NCI-H187 (cell line): ENCODE measurements at regions not wholly inside any gene's neighbourhood (a gene's known extent, or its start where the extent isn't known, plus 50 kb on each side); places are given as distances from the start of the nearest gene placed in this dataset.

ENCODE experiments used
- DNase-seq, 2 experiments: peaks; one replicate each; lab custom pipeline; 2025; lab: John Stamatoyannopoulos, UW

DNA sequence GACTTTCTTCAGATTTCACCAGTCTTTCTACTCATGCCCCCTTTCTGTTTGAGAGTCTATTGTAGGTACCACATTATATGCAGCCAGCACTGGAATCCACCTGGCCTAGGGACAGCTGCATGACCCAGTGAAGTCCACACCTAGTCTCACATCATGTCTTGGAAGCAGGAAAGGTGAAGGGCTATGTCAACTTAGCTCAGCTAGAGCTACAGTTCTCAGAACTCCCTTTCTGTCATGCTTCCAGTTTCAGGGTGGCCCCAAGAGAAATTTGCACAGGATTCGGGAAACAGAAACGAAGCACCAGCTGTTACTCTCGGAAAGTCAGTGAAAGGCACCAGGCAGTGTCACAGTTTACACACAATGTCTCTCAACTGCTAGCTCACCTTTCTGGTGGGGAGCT lies 51.6 kb upstream of the NLRP1 start:
- DNase-seq: no peak

GRCh38 chr17:5638596-5638995 lies 54.3 kb upstream of the NLRP1 start:
- no peak for DNase-seq

GRCh38 chr17:5640726-5641125 lies 56.4 kb upstream of the NLRP1 start:
- DNase-seq: no peak

DNA sequence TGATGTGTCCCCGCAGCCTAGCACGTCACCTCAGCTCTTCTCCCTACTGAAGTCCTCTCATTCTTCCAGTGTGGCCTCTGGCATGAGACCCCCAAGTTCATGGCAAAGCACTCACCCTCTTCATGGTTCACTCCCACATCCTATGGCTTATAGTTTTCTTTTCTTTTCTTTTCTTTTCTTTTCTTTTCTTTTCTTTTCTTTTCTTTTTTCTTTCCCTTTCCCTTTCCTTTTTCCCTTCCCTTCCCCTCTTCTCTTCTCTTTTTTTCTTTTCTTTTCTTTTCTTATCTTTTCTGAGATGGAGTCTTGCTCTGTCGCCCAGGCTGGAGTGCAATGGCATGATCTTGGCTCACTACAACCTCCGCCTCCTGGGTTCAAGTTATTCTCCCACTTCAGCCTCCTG lies 58.4 kb upstream of the NLRP1 start:
- DNase-seq: no peak

DNA sequence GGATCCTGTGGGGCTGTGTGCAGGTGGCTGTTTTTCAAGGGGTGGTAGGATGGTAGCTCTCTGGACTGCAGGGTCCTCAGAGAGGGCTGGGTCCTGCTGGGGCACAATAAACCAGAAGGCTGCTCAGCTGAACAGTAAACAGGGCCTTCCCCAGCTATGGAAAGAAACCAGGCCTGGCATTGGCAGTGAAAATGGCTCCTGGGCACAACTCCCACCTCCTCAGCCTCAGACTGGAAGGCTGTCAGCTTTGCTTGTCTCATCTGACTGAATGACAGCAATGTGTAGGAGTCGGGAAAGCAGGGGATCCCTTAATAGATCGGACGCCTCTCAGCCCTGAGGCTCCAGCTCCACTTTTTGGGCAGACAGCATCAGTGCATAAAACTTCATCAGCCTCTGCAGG lies 59.8 kb upstream of the NLRP1 start:
- DNase-seq: no peak

GRCh38 chr17:5651348-5651747 lies 67.0 kb upstream of the NLRP1 start:
- no peak for DNase-seq

DNA sequence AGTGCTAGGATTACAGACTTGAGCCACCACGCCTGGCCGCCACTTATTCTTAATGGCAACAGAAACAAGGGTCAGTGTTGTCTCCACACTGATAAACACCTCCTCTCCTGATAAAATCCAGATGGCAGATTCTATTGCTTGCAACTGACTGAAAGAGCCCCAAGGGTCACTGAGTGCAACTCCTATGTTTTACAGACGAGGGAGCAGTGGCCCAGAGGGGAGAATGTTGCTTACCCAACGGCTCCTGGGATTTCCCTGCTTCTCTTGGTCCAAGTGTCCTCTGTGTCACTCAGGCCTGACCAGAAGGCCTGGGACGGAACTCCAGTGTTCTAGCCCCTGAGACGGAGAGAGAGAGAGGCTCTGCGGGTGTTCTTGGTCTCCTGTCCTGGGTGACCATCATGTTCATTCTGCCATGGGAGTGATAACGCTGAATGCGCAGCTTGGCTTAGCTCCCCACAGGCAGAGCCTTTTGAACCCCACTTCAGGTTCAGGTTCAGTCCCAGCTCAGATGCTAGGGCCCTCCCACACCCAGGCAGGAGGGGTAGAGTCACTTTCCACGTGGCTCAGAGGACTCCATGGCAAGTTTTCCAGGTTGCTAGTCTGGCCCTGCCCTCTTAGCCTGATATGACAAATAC lies 77.3 kb upstream of the NLRP1 start:
- no peak for DNase-seq

DNA sequence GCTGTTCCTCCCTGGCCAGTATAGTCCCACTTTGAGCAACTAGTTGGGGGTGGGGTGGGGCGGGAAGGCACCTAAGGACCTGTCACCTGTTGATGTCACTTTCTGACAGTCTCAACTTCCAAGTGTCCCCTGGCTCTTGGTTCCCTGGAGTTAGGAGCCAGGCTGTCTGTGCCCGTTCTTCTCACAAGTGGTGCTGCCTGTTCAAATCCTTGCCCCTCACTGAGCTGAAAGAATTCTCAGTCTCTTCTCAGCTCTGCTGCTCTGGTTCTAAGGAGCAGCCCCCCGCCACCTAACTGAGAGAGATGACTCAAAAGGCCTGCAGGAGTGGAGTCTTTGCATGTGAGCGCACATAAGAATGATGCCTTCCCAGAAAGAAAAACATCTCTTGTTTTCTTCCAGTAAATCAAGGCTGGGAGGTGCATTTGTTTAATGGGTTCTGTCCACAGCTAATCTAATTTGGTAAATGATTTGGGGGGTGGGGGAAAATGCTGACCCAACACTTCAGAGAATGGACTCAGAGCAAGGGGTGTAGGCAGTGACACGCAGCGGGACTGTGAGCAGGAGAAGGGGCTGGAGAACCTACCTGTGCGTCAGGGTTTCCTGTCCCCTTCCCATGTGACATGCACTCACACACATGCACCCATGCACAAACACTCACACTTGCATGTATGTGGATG lies 78.2 kb upstream of the NLRP1 start:
- DNase-seq: no peak

DNA sequence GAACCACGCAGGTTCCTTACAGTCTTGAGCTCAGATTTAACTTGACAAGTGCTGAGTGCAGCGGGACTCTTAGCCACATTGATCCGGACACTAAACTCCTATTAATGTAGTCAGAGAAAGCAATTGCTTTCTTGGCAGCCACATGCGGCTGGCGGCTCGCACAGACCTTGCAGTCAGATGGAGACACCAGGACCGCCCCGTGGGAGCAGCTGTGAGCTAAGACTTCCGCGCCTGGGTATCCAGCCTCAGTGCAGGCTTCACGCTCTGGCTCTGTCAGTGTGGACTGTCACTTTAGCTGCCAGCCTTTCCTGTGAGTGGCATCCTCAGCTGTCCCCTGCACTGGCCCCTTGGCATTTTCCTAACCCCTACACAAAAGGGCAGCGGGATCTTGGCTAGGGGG lies 80.9 kb upstream of the NLRP1 start:
- no peak for DNase-seq

DNA sequence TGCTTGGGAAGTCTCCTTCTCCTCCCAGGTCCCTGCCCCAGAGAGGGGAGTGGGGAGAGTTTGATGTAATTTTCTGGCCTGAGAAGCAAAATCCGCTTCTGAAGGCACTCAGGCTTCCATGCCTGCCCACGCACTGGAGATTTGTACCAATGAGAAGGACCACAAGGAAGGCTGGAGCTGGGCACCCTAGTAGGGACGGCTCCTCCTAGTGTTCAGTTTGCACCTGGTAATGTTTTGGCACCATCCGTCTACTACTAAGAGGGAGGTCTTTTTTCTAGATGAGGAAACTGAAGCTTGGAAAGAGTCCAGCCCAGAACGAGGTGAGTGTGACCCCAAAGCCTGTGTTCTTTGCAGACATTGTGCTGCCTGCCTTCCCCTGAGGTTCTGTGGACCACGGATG lies 83.6 kb upstream of the NLRP1 start:
- no peak for DNase-seq

- no peak for DNase-seq
Observed at GRCh38 chr17:5668557-5669138, 84.3 kb upstream of the NLRP1 start.

DNA sequence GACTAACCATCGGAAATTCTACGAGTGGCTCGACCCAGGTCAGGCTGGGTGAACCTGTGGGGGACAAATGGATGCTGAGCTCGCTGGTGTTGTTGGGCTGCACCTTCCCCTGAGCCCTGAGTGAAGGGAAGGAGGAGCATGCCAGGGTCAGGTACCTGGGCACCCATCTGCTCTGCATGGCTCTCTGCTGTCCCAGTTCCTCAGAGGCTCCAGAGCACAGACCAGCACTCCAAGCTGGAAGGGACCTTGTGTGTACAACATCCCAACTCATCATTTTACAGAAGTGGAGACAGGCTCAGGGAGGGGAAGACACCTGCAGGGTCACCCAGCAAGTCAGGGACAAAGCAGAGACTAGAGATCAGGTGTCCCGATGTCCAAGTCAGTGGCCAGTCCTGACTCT lies 84.9 kb upstream of the NLRP1 start:
- DNase-seq: no peak

DNA sequence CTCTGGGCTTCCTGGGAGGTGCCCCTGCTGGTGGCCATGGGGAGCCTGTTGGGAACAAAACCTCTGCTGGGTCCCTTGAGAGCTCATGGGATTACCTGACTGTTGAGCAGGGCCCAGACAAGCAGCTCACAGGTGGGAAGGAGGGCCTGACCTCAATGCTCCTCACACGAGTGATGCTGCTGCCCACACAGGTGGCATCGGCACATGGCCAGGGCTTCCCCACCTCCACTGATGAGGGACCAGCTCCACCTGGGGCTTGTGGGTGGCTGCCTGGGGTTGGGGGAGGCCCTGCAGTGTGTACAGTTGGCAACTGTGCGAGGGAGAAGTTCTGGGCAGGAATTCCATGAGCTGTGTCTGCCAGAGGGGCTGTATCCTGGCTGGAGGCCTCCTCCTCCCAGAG lies 87.8 kb upstream of the NLRP1 start:
- DNase-seq: no peak

- no peak for DNase-seq
Observed at GRCh38 chr17:5672815-5673430, 88.6 kb upstream of the NLRP1 start.

DNA sequence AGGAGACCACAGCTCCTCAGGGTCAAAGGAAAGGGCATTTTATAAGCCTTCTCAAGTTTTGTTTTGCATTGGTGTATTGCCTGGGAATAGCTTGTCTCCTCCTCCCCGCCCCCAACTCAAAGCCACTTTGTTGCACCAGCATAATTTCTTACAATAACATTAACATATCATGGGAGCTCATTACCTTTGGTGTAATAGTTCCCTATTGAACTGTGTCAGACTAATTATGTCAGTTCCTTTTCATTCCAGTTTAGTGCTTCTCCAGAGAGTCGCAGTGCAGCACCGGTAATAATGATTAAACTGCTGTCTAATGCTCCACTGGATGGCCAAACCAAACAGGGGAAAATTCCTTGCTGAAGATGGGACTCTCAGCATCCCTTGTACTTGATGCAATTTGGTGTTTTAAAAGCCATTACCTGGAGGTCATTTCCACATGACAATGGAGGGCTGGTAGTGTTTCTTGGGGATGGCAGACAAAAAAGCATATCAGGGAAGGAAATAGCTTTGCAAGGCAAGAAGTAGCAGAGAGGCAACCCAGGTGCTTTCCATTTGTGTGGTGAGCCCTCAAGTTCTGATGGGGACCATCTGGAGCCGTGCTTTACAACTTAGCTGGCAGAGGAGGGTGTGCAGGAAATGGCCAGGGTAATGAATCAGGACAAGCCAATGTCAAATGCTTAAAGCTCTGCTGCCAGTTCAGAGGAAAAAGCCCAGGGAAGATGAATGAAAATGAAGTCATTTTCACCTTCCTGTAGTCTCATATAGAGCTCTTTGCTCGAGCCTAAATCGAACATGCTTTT lies 91.5 kb upstream of the NLRP1 start:
- DNase-seq: no peak

DNA sequence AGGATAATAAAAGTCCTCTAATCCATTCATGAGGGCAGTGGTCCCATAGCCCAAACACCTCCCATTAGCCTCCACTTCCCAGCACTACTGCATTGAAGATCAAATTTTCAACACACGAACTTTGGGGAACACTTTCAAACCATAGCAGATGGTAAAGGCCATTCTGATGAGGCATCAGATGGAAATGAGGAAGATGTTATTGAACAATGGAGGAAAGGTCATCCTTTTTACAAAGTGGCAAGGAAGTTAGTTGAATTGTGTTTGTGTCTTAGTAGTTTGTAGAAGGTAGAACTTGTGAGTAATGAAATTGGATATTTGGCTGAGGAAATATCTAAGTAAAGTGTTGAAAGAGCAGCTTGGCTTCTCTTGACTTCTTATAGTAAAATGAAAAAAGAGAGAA lies 93.3 kb upstream of the NLRP1 start:
- no peak for DNase-seq

- DNase-seq: no peak
Observed at GRCh38 chr17:5678171-5678570, 93.9 kb upstream of the NLRP1 start.

GRCh38 chr17:5680766-5681165 lies 96.5 kb upstream of the NLRP1 start:
- no peak for DNase-seq

- DNase-seq: no peak
Observed at GRCh38 chr17:5683241-5683640, 98.9 kb upstream of the NLRP1 start.

DNA sequence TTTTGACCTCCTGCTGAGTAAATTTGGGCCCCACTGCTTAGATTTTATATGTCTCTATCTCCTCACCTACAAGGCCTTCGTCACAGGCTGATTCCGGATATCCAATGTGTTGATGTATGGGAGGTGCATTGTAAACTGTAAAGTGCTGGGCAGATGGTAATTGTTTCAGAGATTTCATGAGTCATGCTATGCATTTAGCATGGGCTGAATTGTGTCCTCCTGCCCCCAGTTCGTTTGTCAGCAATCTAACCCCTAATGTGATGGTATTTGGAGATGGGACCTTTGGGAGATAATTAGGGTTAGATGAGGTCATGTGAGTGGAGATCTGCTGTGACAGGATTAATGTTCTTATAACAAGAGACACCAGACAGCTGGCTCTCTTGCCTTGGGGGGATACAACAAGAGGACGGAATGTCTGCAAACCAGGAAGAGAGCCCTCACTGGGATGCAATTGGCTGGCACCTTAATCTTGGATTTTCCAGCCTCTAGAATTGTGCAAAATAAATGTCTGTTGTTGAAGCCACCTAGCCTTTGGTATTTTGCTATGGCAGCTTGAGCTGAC lies 101.8 kb upstream of the NLRP1 start:
- no peak for DNase-seq

GRCh38 chr17:5687646-5688045 lies 103.3 kb upstream of the NLRP1 start:
- no peak for DNase-seq

DNA sequence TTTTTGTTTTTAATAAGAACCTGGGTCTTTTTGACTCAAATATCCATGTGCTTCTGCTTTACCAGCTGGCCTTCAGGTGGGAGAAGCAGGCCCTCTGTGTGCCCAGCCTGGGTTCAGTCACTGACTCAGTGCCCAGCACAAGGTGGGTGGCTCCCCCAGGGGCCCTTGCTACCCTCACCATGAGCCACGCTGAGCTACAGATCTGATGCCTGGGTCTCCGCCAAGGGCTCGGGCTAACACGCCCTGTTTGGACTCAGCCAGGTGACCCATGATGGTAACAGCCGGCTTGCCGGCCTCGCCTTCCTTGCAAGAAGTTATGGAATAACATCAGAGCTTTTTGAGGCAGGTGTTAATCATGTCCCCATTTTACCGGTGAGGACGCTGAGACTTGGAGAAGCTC lies 109.5 kb upstream of the NLRP1 start:
- DNase-seq: no peak
